ENCODE measurements at regions not wholly inside any gene's neighbourhood (a gene's known extent, or its start where the extent isn't known, plus 50 kb on each side); places are given as distances from the start of the nearest gene placed in this dataset.

GRCh38 chr12:126224032-126224431 lies 1158.8 kb downstream of the AACS start:
- DNase-seq (ENCODE audit: low read depth in 1 of 2, low spot score in 1 of 2): no peak
- Histone ChIP-seq H3K27me3 (ENCODE audit: insufficient read depth, poor library complexity, severe bottlenecking) (no peaks in the 10 kb centered on the region), H3K27ac (replicated peaks) (no peak overlapping the region), H3K4me3 (replicated peaks; ENCODE audit: insufficient read depth, low read length) (no peak overlapping the region)
- TF ChIP-seq POLR2AphosphoS5 (IDR thresholded peaks at IDR 0.05; ENCODE audit: low read depth) (no peak), REST (IDR thresholded peaks at IDR 0.05; ENCODE audit: insufficient replicate concordance, low read depth) (no peak), CTCF (IDR thresholded peaks at IDR 0.05; ENCODE audit: insufficient read depth, low read length) (no peak), GABPA (IDR thresholded peaks at IDR 0.05; ENCODE audit: low read depth) (no peak)

- TF ChIP-seq POLR2AphosphoS5 (IDR thresholded peaks at IDR 0.05; ENCODE audit: low read depth) (no peak), GABPA (IDR thresholded peaks at IDR 0.05; ENCODE audit: low read depth) (no peak), SPI1 (IDR thresholded peaks at IDR 0.05; ENCODE audit: borderline replicate concordance, low read depth) (no peak), REST (IDR thresholded peaks at IDR 0.05; ENCODE audit: insufficient replicate concordance, low read depth) (no peak), CTCF (IDR thresholded peaks at IDR 0.05; ENCODE audit: insufficient read depth, low read length) (no peak)
- no peak overlapping the region for H3K27ac ChIP-seq (replicated peaks)
- no peak for DNase-seq (ENCODE audit: low read depth in 1 of 2, low spot score in 1 of 2)
- no peaks in the 10 kb centered on the region for H3K27me3 ChIP-seq (ENCODE audit: insufficient read depth, poor library complexity, severe bottlenecking)
- no peak overlapping the region for H3K4me3 ChIP-seq (replicated peaks; ENCODE audit: insufficient read depth, low read length)
Observed at GRCh38 chr12:126228936-126229335, 1163.7 kb downstream of the AACS start.

GRCh38 chr12:126232711-126233110 lies 1167.5 kb downstream of the AACS start:
- DNase-seq (ENCODE audit: low read depth in 1 of 2, low spot score in 1 of 2): no peak
- Histone ChIP-seq H3K27ac (replicated peaks) (no peak overlapping the region), H3K4me3 (replicated peaks; ENCODE audit: insufficient read depth, low read length) (no peak overlapping the region), H3K27me3 (ENCODE audit: insufficient read depth, poor library complexity, severe bottlenecking) (no peaks in the 10 kb centered on the region)
- TF ChIP-seq REST (IDR thresholded peaks at IDR 0.05; ENCODE audit: insufficient replicate concordance, low read depth): no peak
- no peak for TF ChIP-seq SPI1 (IDR thresholded peaks at IDR 0.05; ENCODE audit: borderline replicate concordance, low read depth)
- no peak for TF ChIP-seq POLR2AphosphoS5 (IDR thresholded peaks at IDR 0.05; ENCODE audit: low read depth)
- TF ChIP-seq CTCF (IDR thresholded peaks at IDR 0.05; ENCODE audit: insufficient read depth, low read length): no peak
- no peak for TF ChIP-seq GABPA (IDR thresholded peaks at IDR 0.05; ENCODE audit: low read depth)

Data from HL-60 (cell line).